WTC11 (cell line): ENCODE measurements at regions not wholly inside any gene's neighbourhood (a gene's known extent, or its start where the extent isn't known, plus 50 kb on each side); places are given as distances from the start of the nearest gene placed in this dataset.
"Not testable (repeated sequence)": the region's sequence is repeated elsewhere in the genome, so short reads cannot be mapped to it uniquely, and the experiment has no call there.

Experiments used
- ATAC-seq: fragments of 200-7000 bp; cut with Tn5 transposase; 2 replicates; pipeline ENCODE4 v1.10.0; 2021; ENCODE audit warnings: mild to moderate bottlenecking, moderate library complexity
- CTCF ChIA-PET: fragments of 300-600 bp; sonication (Branson Sonifier 250); formaldehyde crosslinking; loops from one replicate; lab custom pipeline; 2021; ENCODE audit warnings: antibody characterized with exemption; lab: Charles Lee
- POLR2A ChIA-PET: fragments of 350-600 bp; sonication (Branson Sonifier 250); formaldehyde crosslinking; loops from one replicate; lab custom pipeline; 2021; ENCODE audit warnings: antibody characterized with exemption; lab: Charles Lee
- DNase-seq: peaks from one replicate; pipeline ENCODE4 v3.0.0; 2021; ENCODE audit warnings: low spot score
- H3K27ac Mint-ChIP-seq: 2 replicates; pipeline ENCODE4 v1.8.0; 2021; ENCODE audit warnings: mixed read lengths
- H3K27me3 Mint-ChIP-seq: 2 replicates; pipeline ENCODE4 v1.8.0; 2021; ENCODE audit warnings: low read depth, mild to moderate bottlenecking, moderate library complexity, mixed read lengths
- H3K36me3 Mint-ChIP-seq: 2 replicates; pipeline ENCODE4 v1.8.0; 2021; ENCODE audit warnings: mixed read lengths
- H3K4me1 Mint-ChIP-seq: 2 replicates; pipeline ENCODE4 v1.8.0; 2022; ENCODE audit warnings: mixed read lengths
- H3K4me3 Mint-ChIP-seq: 2 replicates; pipeline ENCODE4 v1.8.0; 2021; ENCODE audit warnings: mild to moderate bottlenecking, moderate library complexity, mixed read lengths
- H3K9me3 Mint-ChIP-seq: 2 replicates; pipeline ENCODE4 v1.8.0; 2021; ENCODE audit warnings: mixed read lengths
- ATF3 ChIP-seq: sonication (generic); formaldehyde crosslinking; conservative IDR thresholded peaks from 2 replicates; pipeline ENCODE4 v1.8.1; 2022; ENCODE audit warnings: mild to moderate bottlenecking, missing genetic modification reagents
- CTCF ChIP-seq: fragments of 200-600 bp; IDR thresholded peaks from 2 replicates; pipeline ENCODE4 v1.8.0; 2022; ENCODE audit warnings: antibody characterized with exemption
- ETV6 ChIP-seq: sonication (generic); formaldehyde crosslinking; IDR thresholded peaks from 2 replicates; pipeline ENCODE4 v1.8.1; 2022; ENCODE audit warnings: mild to moderate bottlenecking, missing genetic modification reagents
- IRF2 ChIP-seq: sonication (generic); formaldehyde crosslinking; IDR thresholded peaks from 2 replicates; pipeline ENCODE4 v1.8.0; 2022; ENCODE audit warnings: low read depth, missing genetic modification reagents, borderline replicate concordance
- KAT7 ChIP-seq: sonication (generic); formaldehyde crosslinking; IDR thresholded peaks from 2 replicates; pipeline ENCODE4 v1.8.1; 2023; ENCODE audit warnings: missing genetic modification reagents, mild to moderate bottlenecking, borderline replicate concordance
- MAX ChIP-seq: sonication (generic); formaldehyde crosslinking; IDR thresholded peaks from 2 replicates; pipeline ENCODE4 v1.8.0; 2022; ENCODE audit warnings: mild to moderate bottlenecking, missing genetic modification reagents
- PRRX2 ChIP-seq: fragments of 250-450 bp; sonication (Bioruptor Pico); IDR thresholded peaks from 2 replicates; pipeline ENCODE4 v1.8.0; 2021; ENCODE audit warnings: mild to moderate bottlenecking
- RORB ChIP-seq: fragments of 250-450 bp; sonication (Bioruptor Pico); IDR thresholded peaks from 2 replicates; pipeline ENCODE4 v1.9.0; 2021; ENCODE audit warnings: mild to moderate bottlenecking
- SMAD4 ChIP-seq: sonication (generic); formaldehyde crosslinking; IDR thresholded peaks from 2 replicates; pipeline ENCODE4 v1.8.0; 2022; ENCODE audit warnings: mild to moderate bottlenecking, missing genetic modification reagents
- SOX15 ChIP-seq: fragments of 250-450 bp; sonication (Bioruptor Pico); IDR thresholded peaks from 2 replicates; pipeline ENCODE4 v1.9.0; 2021; ENCODE audit warnings: mild to moderate bottlenecking
- TP53 ChIP-seq: sonication (generic); formaldehyde crosslinking; IDR thresholded peaks from 2 replicates; pipeline ENCODE4 v1.8.1; 2023; ENCODE audit warnings: mild to moderate bottlenecking, missing genetic modification reagents
- USF2 ChIP-seq: sonication (generic); formaldehyde crosslinking; IDR thresholded peaks from 2 replicates; pipeline ENCODE4 v1.8.1; 2023; ENCODE audit warnings: mild to moderate bottlenecking, missing genetic modification reagents, moderate library complexity
- ZNF232 ChIP-seq: sonication (generic); formaldehyde crosslinking; IDR thresholded peaks from 2 replicates; pipeline ENCODE4 v1.8.0; 2022; ENCODE audit warnings: mild to moderate bottlenecking, missing genetic modification reagents
- ZNF396 ChIP-seq: fragments of 250-450 bp; sonication (Bioruptor Pico); IDR thresholded peaks from 2 replicates; pipeline ENCODE4 v1.8.0; 2021; ENCODE audit warnings: mild to moderate bottlenecking, moderate library complexity, borderline replicate concordance
- ZNF532 ChIP-seq: fragments of 250-450 bp; sonication (Bioruptor Pico); IDR thresholded peaks from 2 replicates; pipeline ENCODE4 v1.9.0; 2021; ENCODE audit warnings: mild to moderate bottlenecking, borderline replicate concordance

GRCh38 chr2:147147802-147148201, 697.0 kb upstream of the ACVR2A start:
- no peak for DNase-seq
- no peak overlapping the region for H3K4me3 Mint-ChIP-seq

GRCh38 chr2:147141930-147142329, 702.9 kb upstream of the ACVR2A start:
- peaks cover 7% of the 10 kb centered on the region for H3K9me3 Mint-ChIP-seq

More at GRCh38 chr2:147147802-147148201, 697.0 kb upstream of the ACVR2A start:
- no peak for ATAC-seq
- H3K9me3 Mint-ChIP-seq, result peaks cover 39% of the 10 kb centered on the region
- H3K27me3 Mint-ChIP-seq, result 0 out of 2 replicates have a peak, but pooled peaks cover 3% of the 10 kb centered on the region
- POLR2A ChIA-PET, result no interaction called here
- TF ChIP-seq ZNF232 (CRISPR knock-in tag) (no peak), MAX (CRISPR knock-in tag) (no peak), USF2 (CRISPR knock-in tag) (no peak), ZNF532 (CRISPR knock-in tag) (no peak), TP53 (CRISPR knock-in tag) (no peak), ATF3 (CRISPR knock-in tag) (no peak), ETV6 (CRISPR knock-in tag) (no peak), SMAD4 (no peak), SOX15 (CRISPR knock-in tag) (no peak), IRF2 (CRISPR knock-in tag) (no peak), ZNF396 (CRISPR knock-in tag) (no peak)
- CTCF ChIA-PET, result no interaction called here
- no peak overlapping the region for H3K27ac Mint-ChIP-seq
- H3K36me3 Mint-ChIP-seq, result peaks cover 24% of the 10 kb centered on the region
- no peaks in the 10 kb centered on the region for H3K4me1 Mint-ChIP-seq

GRCh38 chr2:147139732-147140131, 705.1 kb upstream of the ACVR2A start:
- CTCF ChIA-PET, ATAC-seq, H3K4me3 Mint-ChIP-seq: not testable (repeated sequence)

More at GRCh38 chr2:147141930-147142329, 702.9 kb upstream of the ACVR2A start:
- no peaks in the 10 kb centered on the region for H3K4me1 Mint-ChIP-seq
- 0 out of 2 replicates have a peak, but pooled peaks have one; percentile 26 for ATAC-seq
- no peak overlapping the region for H3K27ac Mint-ChIP-seq
- CTCF ChIA-PET, result no interaction called here
- no peaks in the 10 kb centered on the region for H3K27me3 Mint-ChIP-seq
- POLR2A ChIA-PET, result no interaction called here
- DNase-seq, result no peak
- TF ChIP-seq CTCF, result peak; percentile 34; the same call in 1 of the 2 replicates
- no peak for TF ChIP-seq PRRX2 (CRISPR knock-in tag)
- no peak for TF ChIP-seq RORB
- no peak for TF ChIP-seq KAT7
- TF ChIP-seq SMAD4, result no peak
- no peaks in the 10 kb centered on the region for H3K36me3 Mint-ChIP-seq
- no peak overlapping the region for H3K4me3 Mint-ChIP-seq

More at GRCh38 chr2:147139732-147140131, 705.1 kb upstream of the ACVR2A start:
- H3K27me3 Mint-ChIP-seq, H3K36me3 Mint-ChIP-seq, POLR2A ChIA-PET, DNase-seq, H3K9me3 Mint-ChIP-seq, H3K4me1 Mint-ChIP-seq, H3K27ac Mint-ChIP-seq: not testable (repeated sequence)
